DMS 273 treated with DMSO at 0.1 percent for 48 hours (cell line): ENCODE measurements at regions not wholly inside any gene's neighbourhood (a gene's known extent, or its start where the extent isn't known, plus 50 kb on each side); places are given as distances from the start of the nearest gene placed in this dataset.
A peak's percentile ranks its signal among the peaks of the same experiment; 100 is the strongest.
"Not testable (repeated sequence)": the region's sequence is repeated elsewhere in the genome, so short reads cannot be mapped to it uniquely, and the experiment has no call there.

Source experiments
- DNase-seq: peaks from one replicate; lab custom pipeline; 2025; lab: John Stamatoyannopoulos, UW

DNA sequence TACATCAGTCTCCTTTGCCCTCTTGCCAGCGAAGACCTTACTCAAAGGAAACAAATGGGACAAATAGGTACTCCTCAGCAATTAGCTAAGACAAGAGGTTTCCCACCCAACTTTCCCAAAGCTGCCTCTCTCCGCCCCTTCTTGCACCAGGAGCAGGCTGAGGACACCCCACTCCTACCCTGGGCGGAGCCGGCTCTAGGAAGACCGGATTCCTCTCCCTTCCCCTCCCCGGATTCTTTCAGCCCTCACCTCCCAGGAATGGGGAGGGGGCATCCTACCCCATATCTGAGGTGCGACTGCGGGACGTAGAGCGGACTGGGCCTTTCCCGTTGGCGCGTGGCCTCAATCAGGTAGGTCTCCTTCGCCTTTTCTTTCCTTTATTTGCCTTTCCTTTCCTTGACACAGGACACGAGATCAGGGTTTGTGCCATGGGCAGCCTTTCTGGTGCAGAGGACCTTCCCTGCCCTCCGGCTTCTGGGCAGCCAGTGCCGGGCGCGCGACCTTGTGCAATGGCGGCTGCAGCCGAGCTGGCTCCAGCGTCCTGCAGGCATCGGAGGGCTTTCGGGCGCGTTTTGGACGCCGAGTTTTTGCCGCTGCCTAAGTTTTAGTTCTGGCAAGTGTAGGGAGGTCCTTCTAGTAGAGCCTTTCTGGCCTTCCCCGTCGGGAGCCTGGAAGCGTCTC, 279.9 kb downstream of the PLS3 start:
- DNase-seq: not testable (repeated sequence)

DNA sequence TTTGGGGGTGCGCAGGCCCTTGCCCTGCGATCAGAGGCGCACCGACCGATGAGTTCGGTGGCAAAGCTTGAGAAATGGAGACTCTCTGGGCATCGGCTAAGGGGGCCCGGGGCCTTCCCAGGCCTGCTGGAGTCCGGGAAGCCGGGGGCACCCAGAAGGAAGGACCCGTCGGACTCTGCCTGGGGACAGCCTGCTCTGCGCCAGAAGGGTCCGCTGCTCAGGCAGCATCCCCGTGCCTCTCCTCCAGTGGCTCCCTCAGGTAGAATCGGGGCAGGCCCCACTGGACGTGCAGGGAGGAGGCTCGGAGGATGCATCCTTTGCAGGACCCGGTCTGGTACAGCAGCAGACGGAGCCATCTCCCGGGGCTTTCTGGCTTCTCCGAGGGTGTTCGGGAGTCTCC, 290.0 kb downstream of the PLS3 start:
- not testable (repeated sequence) for DNase-seq

GRCh38 chrX:115853260-115853659, 292.3 kb downstream of the PLS3 start:
- not testable (repeated sequence) for DNase-seq

- DNase-seq: not testable (repeated sequence)
Observed at GRCh38 chrX:115881170-115881569, 289.4 kb upstream of the AGTR2 start.

DNA sequence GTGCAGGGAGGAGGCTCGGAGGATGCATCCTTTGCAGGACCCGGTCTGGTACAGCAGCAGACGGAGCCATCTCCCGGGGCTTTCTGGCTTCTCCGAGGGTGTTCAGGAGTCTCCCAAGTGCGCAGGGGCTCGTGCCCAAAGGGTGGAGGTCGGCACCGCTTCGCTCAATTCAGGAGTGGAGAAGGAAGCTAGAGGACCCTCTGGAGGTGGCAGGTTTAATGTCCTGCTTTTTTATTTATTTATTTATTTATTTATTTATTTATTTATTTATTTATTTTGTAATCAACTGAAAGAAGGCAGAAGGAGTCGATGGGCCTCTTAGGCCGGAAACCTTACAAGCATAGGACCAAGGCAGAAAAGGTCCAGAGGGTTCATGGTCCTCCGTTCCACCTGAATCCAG, 286.4 kb upstream of the AGTR2 start:
- not testable (repeated sequence) for DNase-seq

DNA sequence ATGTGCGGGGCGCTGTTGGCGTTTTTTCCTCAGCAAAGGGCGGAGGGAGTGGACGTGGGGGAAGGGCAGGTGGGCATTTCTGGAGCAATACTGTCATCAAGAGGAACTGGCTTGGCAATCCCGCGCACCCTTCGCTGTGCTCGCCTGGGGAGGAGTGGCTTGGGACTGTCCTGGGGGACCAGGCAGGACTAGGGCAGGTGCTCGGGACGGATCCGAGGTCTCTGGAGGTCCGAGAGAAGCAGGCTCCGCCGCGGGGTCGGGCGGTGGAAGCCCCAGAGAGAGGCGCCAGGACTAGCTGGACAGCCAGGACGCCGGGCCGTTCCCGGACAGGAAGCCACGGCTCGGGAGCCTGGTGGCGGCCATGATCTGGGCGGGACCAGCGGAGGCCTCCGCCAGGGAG, 282.5 kb upstream of the AGTR2 start:
- not testable (repeated sequence) for DNase-seq

DNA sequence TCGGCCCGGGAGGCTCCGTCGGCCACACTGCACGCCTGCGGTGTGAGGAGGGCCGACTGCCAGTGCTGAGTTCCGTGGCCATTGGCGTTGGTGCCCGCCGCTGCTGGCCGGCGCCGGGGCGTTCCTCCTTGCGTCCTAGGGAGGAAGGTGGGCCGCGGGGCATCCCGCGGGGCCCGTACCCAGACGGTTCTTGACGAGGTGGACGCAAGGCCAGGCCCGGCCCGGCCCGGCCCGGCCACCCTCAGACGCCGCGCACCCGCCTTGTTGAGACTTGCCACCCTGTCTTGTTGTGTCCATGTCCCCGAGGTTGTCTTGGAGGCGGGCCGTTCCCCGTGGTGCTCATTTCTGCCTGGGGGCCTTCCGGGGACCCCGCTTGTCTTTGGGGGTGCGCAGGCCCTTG, 282.0 kb upstream of the AGTR2 start:
- not testable (repeated sequence) for DNase-seq

- no peak for DNase-seq
Observed at GRCh38 chrX:115889121-115889890, 281.2 kb upstream of the AGTR2 start.

- DNase-seq: no peak
Observed at GRCh38 chrX:115892056-115892708, 278.4 kb upstream of the AGTR2 start.

DNA sequence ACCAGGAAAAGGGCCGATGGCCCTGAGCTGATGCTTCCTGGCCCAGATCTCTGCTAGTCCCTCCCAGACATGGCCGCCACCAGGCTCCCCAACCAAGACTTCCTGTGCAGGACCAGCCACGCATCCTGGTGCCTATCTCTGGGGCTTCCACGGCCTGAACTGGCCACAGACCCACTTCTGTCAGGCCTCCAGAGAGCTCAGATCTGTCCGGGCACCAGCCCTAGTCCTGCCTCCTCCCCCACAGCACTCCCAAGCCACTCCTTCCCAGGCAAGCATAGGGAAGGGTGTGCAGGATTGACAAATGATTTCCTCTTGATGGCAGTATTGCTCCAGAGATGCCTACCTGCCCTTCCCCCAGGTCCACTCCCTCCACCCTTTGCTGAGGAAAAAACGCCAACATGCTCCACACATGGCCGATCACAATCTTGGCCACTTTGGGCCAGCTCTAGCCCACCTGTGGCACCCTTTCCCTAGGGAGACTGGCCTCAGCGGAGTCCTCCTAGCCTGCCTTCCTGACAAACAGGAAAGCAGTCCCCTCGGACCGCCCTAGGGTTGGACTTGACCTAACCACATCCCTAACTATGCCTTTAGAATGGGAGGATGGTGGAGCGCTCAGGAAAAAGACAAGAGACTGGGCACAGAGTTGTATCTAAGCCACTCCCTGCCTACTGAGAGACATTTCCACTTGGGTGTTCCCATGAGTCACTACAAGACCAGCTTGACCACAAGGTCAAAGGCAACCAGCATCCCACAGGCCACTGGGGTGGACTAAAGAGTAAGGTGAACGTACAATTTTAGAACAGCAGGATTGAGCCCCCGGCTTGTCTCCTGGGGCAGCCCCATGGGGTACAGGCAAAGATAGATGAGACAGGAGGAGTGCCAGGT, 277.5 kb upstream of the AGTR2 start:
- DNase-seq: no peak

GRCh38 chrX:115894087-115894486, 276.5 kb upstream of the AGTR2 start:
- DNase-seq: peak; percentile 3

DNA sequence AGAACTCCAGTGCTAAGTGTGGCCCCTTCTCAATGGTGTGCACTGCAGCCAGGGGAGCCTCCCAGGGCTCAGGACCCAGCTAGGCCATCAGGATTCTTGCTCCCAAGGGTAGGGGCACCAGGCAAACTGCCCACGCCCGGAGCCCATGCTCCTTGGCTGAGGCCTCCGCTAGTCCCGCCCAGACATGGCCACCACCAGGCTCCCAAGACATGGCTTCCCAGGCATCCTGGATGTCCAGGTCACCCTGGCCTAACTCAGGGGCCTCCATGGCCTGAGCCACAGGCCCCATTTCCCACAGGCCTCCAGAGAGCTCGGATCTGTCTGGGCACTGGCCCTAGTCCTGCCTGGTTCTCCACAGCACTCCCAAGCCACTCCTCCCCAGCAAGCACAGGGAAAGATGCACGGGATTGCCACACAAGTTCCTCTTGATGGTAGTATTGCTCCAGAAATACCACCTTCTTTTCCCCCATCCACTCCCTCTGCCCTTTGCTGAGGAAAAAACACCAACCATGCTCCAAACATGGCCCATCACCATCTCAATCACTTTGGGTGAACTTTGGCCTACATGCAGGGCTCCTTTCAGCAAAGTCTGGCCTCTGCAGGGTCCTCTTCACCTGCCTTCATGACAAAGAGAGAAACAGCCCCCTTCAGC, 274.7 kb upstream of the AGTR2 start:
- no peak for DNase-seq

DNA sequence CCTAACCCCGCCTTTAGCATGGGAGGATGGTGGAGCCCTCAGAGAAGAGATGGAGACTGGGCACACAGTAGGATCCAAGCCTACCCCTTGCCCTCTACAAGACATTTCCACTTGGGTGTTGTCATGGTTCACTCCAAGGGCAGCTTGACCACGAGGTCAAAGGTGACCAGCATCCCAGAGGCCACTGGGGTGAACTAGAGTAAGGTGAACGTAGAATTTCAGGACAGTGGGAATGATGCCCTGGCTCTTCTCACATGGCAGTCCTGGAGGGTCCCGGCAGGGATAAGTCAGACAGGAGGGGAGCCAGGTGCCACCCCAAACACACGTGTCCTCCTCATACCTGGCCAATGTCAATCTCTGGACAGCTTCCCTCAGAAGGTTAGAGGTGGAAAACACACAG, 274.2 kb upstream of the AGTR2 start:
- DNase-seq: no peak

DNA sequence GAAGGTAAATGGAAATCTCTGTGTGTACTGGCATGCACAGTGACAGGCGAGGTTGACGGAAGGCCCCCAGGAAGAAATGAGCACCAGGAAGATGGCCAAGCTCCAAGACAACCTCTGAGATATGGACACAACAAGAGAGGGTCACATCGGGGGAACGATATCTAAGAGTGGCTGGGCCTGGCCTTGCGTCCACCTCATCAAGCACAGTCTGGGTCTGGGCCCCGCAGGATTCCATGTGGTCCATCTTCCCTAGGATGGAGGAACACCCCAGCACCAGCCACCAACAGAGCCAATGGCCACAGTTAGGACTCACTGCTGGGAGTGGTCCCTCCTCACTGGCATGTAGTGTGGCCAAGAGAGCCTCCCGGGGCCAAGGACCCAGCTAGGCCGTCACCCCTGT, 272.6 kb upstream of the AGTR2 start:
- no peak for DNase-seq

GRCh38 chrX:115898382-115899001, 272.1 kb upstream of the AGTR2 start:
- no peak for DNase-seq

- no peak for DNase-seq
Observed at GRCh38 chrX:115900425-115900824, 270.1 kb upstream of the AGTR2 start.

- DNase-seq: no peak
Observed at GRCh38 chrX:115901241-115901640, 269.3 kb upstream of the AGTR2 start.

GRCh38 chrX:115902995-115903394, 267.5 kb upstream of the AGTR2 start:
- no peak for DNase-seq

DNA sequence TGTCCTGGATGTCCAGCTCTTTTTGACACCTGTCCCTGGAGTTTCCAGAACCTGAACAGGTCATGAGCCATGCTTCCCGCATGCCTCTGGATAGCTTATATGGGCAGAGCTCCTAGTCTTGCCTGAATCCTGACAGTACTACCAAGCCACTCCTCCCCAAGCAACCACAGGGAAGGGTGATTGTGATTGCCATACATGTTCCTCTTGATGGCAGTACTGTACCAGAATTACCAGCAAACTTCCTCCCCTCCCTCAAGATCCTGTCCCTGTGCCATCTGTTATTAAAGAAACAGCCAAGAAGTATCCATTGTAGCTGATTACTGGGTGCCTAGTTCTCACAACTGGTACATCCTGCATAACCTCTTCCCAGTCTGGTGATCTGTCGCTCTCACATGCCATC, 264.3 kb upstream of the AGTR2 start:
- DNase-seq: no peak

GRCh38 chrX:115906881-115907280, 263.7 kb upstream of the AGTR2 start:
- DNase-seq: no peak

GRCh38 chrX:115909017-115909416, 261.5 kb upstream of the AGTR2 start:
- no peak for DNase-seq
